IMR-90 (cell line): ENCODE measurements at regions not wholly inside any gene's neighbourhood (a gene's known extent, or its start where the extent isn't known, plus 50 kb on each side); places are given as distances from the start of the nearest gene placed in this dataset.

Experiments
- ATAC-seq: fragments of 200-7000 bp; cut with Tn5 transposase; 2 replicates; pipeline ENCODE4 v1.9.1; 2020; ENCODE audit warnings: low read depth, mild to moderate bottlenecking, moderate library complexity
- BruUV-seq: library from RNA; stranded (reverse); fragments of 400-500 nt; replicated peaks from 2 replicates; lab custom pipeline; 2021; lab: Mats Ljungman, UMichigan
- CTCF ChIA-PET: fragments of 300-600 bp; formaldehyde crosslinking; extraction: SDS; loops from one replicate; lab custom pipeline; 2021; ENCODE audit warnings: antibody characterized with exemption; lab: Yijun Ruan, JAX
- POLR2A ChIA-PET: fragments of 300-600 bp; sonication (Branson Sonifier 250); formaldehyde crosslinking; loops from one replicate; lab custom pipeline; 2022; ENCODE audit warnings: antibody characterized with exemption; ENCODE audit not compliant: unreplicated experiment; lab: Charles Lee
- DNase-seq: peaks from one replicate; pipeline ENCODE4 v3.0.0; 2013
- H2AFZ ChIP-seq: replicated peaks from 2 replicates; pipeline ENCODE3; 2013; ENCODE audit warnings: low read length, mild to moderate bottlenecking; ENCODE audit not compliant: poor library complexity
- H2AK5ac ChIP-seq: 2 replicates; pipeline ENCODE4 v1.6.1; 2013; ENCODE audit warnings: low read depth, low read length, inconsistent platforms
- H2AK9ac ChIP-seq: replicated peaks from 2 replicates; pipeline ENCODE3; 2013; ENCODE audit warnings: mild to moderate bottlenecking, low read depth, low read length, moderate library complexity; ENCODE audit not compliant: poor library complexity
- H2BK120ac ChIP-seq: 2 replicates; pipeline ENCODE4 v1.6.1; 2013; ENCODE audit warnings: low read depth, low read length, inconsistent platforms
- H2BK15ac ChIP-seq: 3 replicates; pipeline ENCODE4 v1.6.1; 2013; ENCODE audit warnings: low read depth, low read length, inconsistent platforms
- H2BK20ac ChIP-seq: 2 replicates; pipeline ENCODE4 v1.6.1; 2013; ENCODE audit warnings: low read depth, mild to moderate bottlenecking, inconsistent platforms, low read length, moderate library complexity
- H2BK5ac ChIP-seq: 2 replicates; pipeline ENCODE4 v1.6.1; 2013; ENCODE audit warnings: mild to moderate bottlenecking, low read depth, low read length, inconsistent platforms; ENCODE audit not compliant: poor library complexity, severe bottlenecking
- H3K14ac ChIP-seq: replicated peaks from 2 replicates; pipeline ENCODE4 v1.6.1; 2013; ENCODE audit warnings: low read depth, low read length, inconsistent platforms
- H3K18ac ChIP-seq: 2 replicates; pipeline ENCODE4 v1.6.1; 2013; ENCODE audit warnings: low read depth, low read length, control low read depth
- H3K23ac ChIP-seq: 2 replicates; pipeline ENCODE4 v1.6.1; 2013; ENCODE audit warnings: low read depth, low read length, inconsistent platforms
- H3K27ac ChIP-seq: 2 replicates; pipeline ENCODE4 v1.5.1; 2013; ENCODE audit warnings: mild to moderate bottlenecking, control low read depth, low read length; ENCODE audit not compliant: insufficient read depth
- H3K27me3 ChIP-seq: 2 replicates; pipeline ENCODE4 v1.6.1; 2013; ENCODE audit warnings: low read length; ENCODE audit not compliant: control insufficient read depth, insufficient read depth
- H3K36me3 ChIP-seq: 2 replicates; pipeline ENCODE4 v1.6.1; 2013; ENCODE audit warnings: low read length, mixed read lengths; ENCODE audit not compliant: control insufficient read depth, insufficient read depth
- H3K4ac ChIP-seq: 2 replicates; pipeline ENCODE4 v1.6.1; 2013; ENCODE audit warnings: low read depth, low read length, inconsistent platforms
- H3K4me1 ChIP-seq: 2 replicates; pipeline ENCODE4 v1.6.1; 2013; ENCODE audit warnings: low read length, mixed read lengths; ENCODE audit not compliant: control insufficient read depth, insufficient read depth
- H3K4me2 ChIP-seq: 2 replicates; pipeline ENCODE4 v1.6.1; 2013; ENCODE audit warnings: low read depth, mild to moderate bottlenecking, control low read depth, low read length, moderate library complexity
- H3K4me3 ChIP-seq: 2 replicates; pipeline ENCODE4 v1.5.1; 2013; ENCODE audit warnings: low read depth, mild to moderate bottlenecking, control low read depth, low read length, moderate library complexity; ENCODE audit not compliant: insufficient read depth
- H3K56ac ChIP-seq: 2 replicates; pipeline ENCODE4 v1.6.1; 2013; ENCODE audit warnings: low read length, inconsistent platforms; ENCODE audit not compliant: insufficient read depth; ENCODE audit errors: extremely low read depth
- H3K79me1 ChIP-seq, 2 experiments: 2 replicates each; pipeline ENCODE4 v1.6.1; 2013; ENCODE audit warnings: low read length in 2 of 2, inconsistent platforms in 1 of 2, low read depth in 1 of 2
- H3K9ac ChIP-seq: 2 replicates; pipeline ENCODE4 v1.6.1; 2013; ENCODE audit warnings: low read depth, low read length, control low read depth
- H3K9me1 ChIP-seq: 2 replicates; pipeline ENCODE4 v1.6.1; 2013; ENCODE audit warnings: low read length, inconsistent platforms; ENCODE audit not compliant: insufficient read depth
- H3K9me3 ChIP-seq: 2 replicates; pipeline ENCODE4 v1.6.1; 2013; ENCODE audit warnings: low read length; ENCODE audit not compliant: control insufficient read depth, insufficient read depth
- H4K20me1 ChIP-seq: 2 replicates; pipeline ENCODE4 v1.6.1; 2013; ENCODE audit warnings: low read length, inconsistent platforms; ENCODE audit not compliant: insufficient read depth
- H4K5ac ChIP-seq: 2 replicates; pipeline ENCODE4 v1.6.1; 2013; ENCODE audit warnings: mild to moderate bottlenecking, low read depth, low read length, control low read depth
- H4K8ac ChIP-seq, 2 experiments: 2 replicates each; pipeline ENCODE4 v1.6.1; 2013; ENCODE audit warnings: low read depth in 2 of 2, low read length in 2 of 2, control low read depth in 1 of 2, inconsistent platforms in 1 of 2
- H4K91ac ChIP-seq: 2 replicates; pipeline ENCODE4 v1.6.1; 2013; ENCODE audit warnings: low read depth, low read length, inconsistent platforms; ENCODE audit not compliant: insufficient read depth
- BHLHE40 ChIP-seq: fragments of 150-350 bp; IDR thresholded peaks from 2 replicates; pipeline ENCODE4 v1.6.1; 2016; ENCODE audit warnings: mild to moderate bottlenecking, low read depth, low read length
- CEBPB ChIP-seq: IDR thresholded peaks from 2 replicates; pipeline ENCODE4 v1.6.1; 2012; ENCODE audit warnings: low read depth, low read length, improper control_type of control experiment
- CHD1 ChIP-seq: IDR thresholded peaks from 2 replicates; pipeline ENCODE4 v1.6.1; 2012; ENCODE audit warnings: low read depth, low read length, improper control_type of control experiment
- ELK1 ChIP-seq: fragments of 150-350 bp; IDR thresholded peaks from 2 replicates; pipeline ENCODE4 v1.6.1; 2016; ENCODE audit warnings: low read depth, mild to moderate bottlenecking, low read length, moderate library complexity, borderline replicate concordance
- FOS ChIP-seq: fragments of 150-350 bp; IDR thresholded peaks from 2 replicates; pipeline ENCODE4 v1.6.1; 2016; ENCODE audit warnings: low read depth, low read length
- MAFK ChIP-seq: IDR thresholded peaks from 2 replicates; pipeline ENCODE4 v1.6.1; 2012; ENCODE audit warnings: low read depth, low read length, improper control_type of control experiment
- MAZ ChIP-seq: IDR thresholded peaks from 2 replicates; pipeline ENCODE4 v1.6.1; 2012; ENCODE audit warnings: low read depth, mild to moderate bottlenecking, low read length, improper control_type of control experiment, moderate library complexity, borderline replicate concordance
- MXI1 ChIP-seq: IDR thresholded peaks from 2 replicates; pipeline ENCODE4 v1.6.1; 2012; ENCODE audit warnings: low read depth, mild to moderate bottlenecking, low read length, moderate library complexity, borderline replicate concordance
- NFE2L2 ChIP-seq: fragments of 150-350 bp; IDR thresholded peaks from 2 replicates; pipeline ENCODE4 v1.6.1; 2016; ENCODE audit warnings: low read depth, mild to moderate bottlenecking, low read length
- POLR2A ChIP-seq: IDR thresholded peaks from 2 replicates; pipeline ENCODE4 v1.6.1; 2012; ENCODE audit warnings: mild to moderate bottlenecking, low read depth, low read length
- RAD21 ChIP-seq: IDR thresholded peaks from 2 replicates; pipeline ENCODE4 v1.6.1; 2012; ENCODE audit warnings: low read length, improper control_type of control experiment
- RCOR1 ChIP-seq: IDR thresholded peaks from 2 replicates; pipeline ENCODE4 v1.6.1; 2012; ENCODE audit warnings: mild to moderate bottlenecking, low read length, improper control_type of control experiment; ENCODE audit not compliant: insufficient replicate concordance
- RFX5 ChIP-seq: IDR thresholded peaks from 2 replicates; pipeline ENCODE4 v1.8.0; 2012; ENCODE audit warnings: low read depth, mild to moderate bottlenecking, low read length, moderate library complexity
- SMC3 ChIP-seq: fragments of 150-350 bp; IDR thresholded peaks from 2 replicates; pipeline ENCODE4 v1.6.1; 2016; ENCODE audit warnings: low read depth, mild to moderate bottlenecking, antibody characterized with exemption, low read length, moderate library complexity
- USF2 ChIP-seq: fragments of 150-350 bp; IDR thresholded peaks from 2 replicates; pipeline ENCODE4 v1.6.1; 2017; ENCODE audit warnings: mild to moderate bottlenecking, antibody characterized with exemption, low read length, low read depth
- WGBS, 2 experiments: methylation state at CpG; one replicate each; pipeline versions ENCODE4 v1.1.5 to v1.1.7; 2013; ENCODE audit warnings: missing lambda C conversion rate in 2 of 2; ENCODE audit not compliant: insufficient read length in 1 of 2; ENCODE audit errors: extremely low coverage in 2 of 2; 5-methylcytosine and 5-hydroxymethylcytosine counted together
- dilution Hi-C: fragments of 300-500 bp; cut with HindIII; formaldehyde crosslinking; loops from one replicate; pipeline ENCODE4 v1.14.3; 2018; ENCODE audit warnings: low sequenced_read_pairs; ENCODE audit not compliant: unreplicated experiment
- in situ Hi-C: fragments of 300-500 bp; cut with MboI; formaldehyde crosslinking; loops from 3 replicates; pipeline ENCODE4 v1.14.3; 2019; ENCODE audit warnings: low sequenced_read_pairs, inconsistent platforms, mixed read lengths
- intact Hi-C: fragments of 100-400 bp; cut with micrococcal nuclease; formaldehyde crosslinking; loops from 2 replicates; pipeline ENCODE4 v1.10.0; 2022

DNA sequence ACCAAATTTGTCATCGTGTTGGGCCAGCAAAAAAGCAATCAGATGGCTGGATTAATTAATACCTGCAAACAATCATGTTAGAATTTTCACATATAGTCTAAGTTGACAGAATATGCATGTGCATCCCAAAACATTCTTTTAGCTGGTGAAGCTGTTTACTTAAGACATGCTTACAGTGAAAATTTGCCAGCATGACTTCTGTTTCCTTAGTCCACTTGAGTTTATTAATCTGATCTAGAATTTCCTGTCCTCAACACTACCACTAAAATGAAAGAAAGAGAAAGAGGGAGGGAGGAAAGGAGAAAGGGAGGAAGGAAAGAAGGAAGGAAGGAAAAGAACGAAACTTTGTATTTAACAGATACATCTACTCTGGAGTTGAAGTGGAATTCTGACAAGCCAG lies 2109.9 kb upstream of the PIK3C3 start:
- ATAC-seq (no peak), DNase-seq (no peak)
- peak overlapping the region; percentile 40; the same call in 1 of the 2 replicates for H3K4me2 ChIP-seq
- H3K36me3 ChIP-seq, result no peaks in the 10 kb centered on the region
- H4K20me1 ChIP-seq, result no peaks in the 10 kb centered on the region
- in situ Hi-C loops (no loop called here), intact Hi-C loops (loop anchor here (5.0 to 10.0 kb wide), 4 partner anchors 360 to 1550 kb away; no protein-coding TSS in a partner anchor), dilution Hi-C loops (no loop called here)
- no peak overlapping the region for H2BK20ac ChIP-seq
- no peak overlapping the region for H4K8ac ChIP-seq
- H3K27ac ChIP-seq, result no peak overlapping the region
- H2BK5ac ChIP-seq, result no peak overlapping the region
- no peaks in the 10 kb centered on the region; the same call in 1 of the 2 replicates for H3K9me1 ChIP-seq
- no peaks in the 10 kb centered on the region; the same call in 1 of the 2 replicates for H3K9me3 ChIP-seq
- H4K91ac ChIP-seq, result no peak overlapping the region
- no peak overlapping the region for H2BK15ac ChIP-seq
- no peak overlapping the region for H2BK120ac ChIP-seq
- H3K4ac ChIP-seq, result no peak overlapping the region
- ChIA-PET CTCF (interaction anchor here (0.7 kb wide), 1 partner anchor 10 kb away, joined by 3 read pairs; no protein-coding TSS in a partner anchor), POLR2A (no interaction called here)
- H3K56ac ChIP-seq, result no peak overlapping the region
- H3K18ac ChIP-seq, result no peak overlapping the region
- H3K9ac ChIP-seq, result no peak overlapping the region
- TF ChIP-seq FOS, result no peak
- no peak for TF ChIP-seq ELK1
- TF ChIP-seq RAD21, result no peak
- no peak for TF ChIP-seq SMC3
- no peak for TF ChIP-seq MAFK
- TF ChIP-seq MAZ, result no peak
- no peak for TF ChIP-seq RCOR1
- TF ChIP-seq CEBPB, result no peak
- no peak for TF ChIP-seq POLR2A
- TF ChIP-seq CHD1, result no peak
- no peak for TF ChIP-seq NFE2L2
- TF ChIP-seq MXI1, result no peak
- TF ChIP-seq BHLHE40, result no peak
- no peak for TF ChIP-seq USF2
- TF ChIP-seq RFX5, result no peak
- H4K5ac ChIP-seq, result no peak overlapping the region
- no peak overlapping the region for H3K4me3 ChIP-seq
- H2AK5ac ChIP-seq, result no peak overlapping the region
- no peak overlapping the region for H3K23ac ChIP-seq
- BruUV-seq, result no TSS peak
- H3K27me3 ChIP-seq, result peaks cover 4% of the 10 kb centered on the region
- H2AFZ ChIP-seq, result no peak overlapping the region
- no peak overlapping the region for H2AK9ac ChIP-seq
- H3K14ac ChIP-seq, result no peak overlapping the region
- WGBS, 2 experiments, result no CpG with 5 or more reads among the region's 2 CpGs
- peaks cover 2% of the 10 kb centered on the region; the same call in 1 of the 2 replicates for H3K4me1 ChIP-seq
- no peaks in the 10 kb centered on the region for H3K79me1 ChIP-seq
